Activated B cell treated with CpG ODN at 0.5 μM for 24 hours (primary cell): ENCODE measurements at regions not wholly inside any gene's neighbourhood (a gene's known extent, or its start where the extent isn't known, plus 50 kb on each side); places are given as distances from the start of the nearest gene placed in this dataset.

ENCODE experiments used
- ATAC-seq: fragments of 200-7000 bp; cut with Tn5 transposase; one replicate; pipeline ENCODE4 v1.10.0; 2021; ENCODE audit warnings: low read depth, mild to moderate bottlenecking, moderate library complexity
- CTCF ChIA-PET: fragments of 350-600 bp; sonication (Branson Sonifier 250); formaldehyde crosslinking; loops from one replicate; lab custom pipeline; 2021; ENCODE audit warnings: antibody characterized with exemption; lab: Charles Lee
- POLR2A ChIA-PET: fragments of 350-600 bp; sonication (Branson Sonifier 250); formaldehyde crosslinking; loops from one replicate; lab custom pipeline; 2021; ENCODE audit warnings: antibody characterized with exemption; lab: Charles Lee
- DNase-seq: peaks from one replicate; pipeline ENCODE4 v3.0.0; 2022
- H3K27ac Mint-ChIP-seq: one replicate; pipeline ENCODE4 v1.8.0; 2020; ENCODE audit warnings: mixed read lengths
- H3K27me3 Mint-ChIP-seq: one replicate; pipeline ENCODE4 v1.8.0; 2021; ENCODE audit warnings: mixed read lengths
- H3K36me3 Mint-ChIP-seq: one replicate; pipeline ENCODE4 v1.8.0; 2021; ENCODE audit warnings: low read depth, mixed read lengths
- H3K4me1 Mint-ChIP-seq: one replicate; pipeline ENCODE4 v1.8.0; 2021; ENCODE audit warnings: mixed read lengths
- H3K4me3 Mint-ChIP-seq: one replicate; pipeline ENCODE4 v1.8.0; 2020; ENCODE audit warnings: mild to moderate bottlenecking, mixed read lengths
- H3K9me3 Mint-ChIP-seq: one replicate; pipeline ENCODE4 v1.8.0; 2020; ENCODE audit warnings: mixed read lengths
- intact Hi-C: fragments of 100-400 bp; cut with micrococcal nuclease; formaldehyde crosslinking; loops from one replicate; pipeline ENCODE4 v1.15.1; 2024
- TF ChIP-seq, protein P1 (sequence below): fragments of 200-600 bp; IDR thresholded peaks from one replicate; pipeline ENCODE4 v1.8.0; 2022; ENCODE audit warnings: antibody characterized with exemption, mild to moderate bottlenecking

DNA sequence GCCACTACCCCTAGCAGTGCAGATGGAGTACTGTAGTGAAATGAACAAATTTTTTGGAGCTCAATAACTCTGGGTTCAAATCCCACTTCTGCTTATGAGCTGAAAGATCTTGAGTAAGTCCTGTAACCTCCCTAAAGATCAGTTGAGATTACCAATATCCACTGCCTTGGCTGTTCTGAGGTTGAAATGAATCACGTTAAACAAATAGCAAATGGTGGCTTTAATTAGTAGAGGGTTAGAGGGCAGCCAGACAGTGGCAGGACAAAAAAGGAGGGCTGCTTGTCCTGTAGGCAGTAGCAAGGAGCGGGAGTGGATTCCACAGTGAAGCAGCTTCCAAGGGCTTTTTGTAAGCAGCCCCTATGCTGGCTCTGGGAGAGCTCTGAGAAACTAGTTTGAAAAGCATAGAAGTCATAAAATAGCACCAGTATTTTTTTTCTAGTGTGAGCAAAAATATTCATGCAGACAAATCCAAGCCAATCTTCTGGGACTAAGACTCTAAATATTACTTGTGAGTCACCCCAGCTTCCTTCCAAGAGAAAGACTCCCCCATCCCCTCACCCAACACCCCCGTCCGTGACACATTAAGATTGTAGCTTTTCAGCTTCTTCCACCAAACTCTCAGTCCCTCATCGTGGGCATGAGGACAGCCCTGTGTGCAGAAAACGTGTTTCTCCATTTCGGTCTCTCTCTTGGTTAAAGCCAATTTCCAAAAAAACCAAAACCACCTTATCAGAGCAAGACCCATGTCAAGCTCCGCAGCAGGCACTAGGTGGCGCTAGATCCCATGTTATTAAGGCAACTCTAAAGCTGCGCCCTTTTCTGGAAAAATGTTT, 123.5 kb upstream of the LGALSL start:
- TF ChIP-seq, protein P1, sequence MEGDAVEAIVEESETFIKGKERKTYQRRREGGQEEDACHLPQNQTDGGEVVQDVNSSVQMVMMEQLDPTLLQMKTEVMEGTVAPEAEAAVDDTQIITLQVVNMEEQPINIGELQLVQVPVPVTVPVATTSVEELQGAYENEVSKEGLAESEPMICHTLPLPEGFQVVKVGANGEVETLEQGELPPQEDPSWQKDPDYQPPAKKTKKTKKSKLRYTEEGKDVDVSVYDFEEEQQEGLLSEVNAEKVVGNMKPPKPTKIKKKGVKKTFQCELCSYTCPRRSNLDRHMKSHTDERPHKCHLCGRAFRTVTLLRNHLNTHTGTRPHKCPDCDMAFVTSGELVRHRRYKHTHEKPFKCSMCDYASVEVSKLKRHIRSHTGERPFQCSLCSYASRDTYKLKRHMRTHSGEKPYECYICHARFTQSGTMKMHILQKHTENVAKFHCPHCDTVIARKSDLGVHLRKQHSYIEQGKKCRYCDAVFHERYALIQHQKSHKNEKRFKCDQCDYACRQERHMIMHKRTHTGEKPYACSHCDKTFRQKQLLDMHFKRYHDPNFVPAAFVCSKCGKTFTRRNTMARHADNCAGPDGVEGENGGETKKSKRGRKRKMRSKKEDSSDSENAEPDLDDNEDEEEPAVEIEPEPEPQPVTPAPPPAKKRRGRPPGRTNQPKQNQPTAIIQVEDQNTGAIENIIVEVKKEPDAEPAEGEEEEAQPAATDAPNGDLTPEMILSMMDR, result peak; percentile 45
- no peak for ATAC-seq
- Mint-ChIP-seq H3K27me3 (no peaks in the 10 kb centered on the region), H3K4me3 (peak overlapping the region; percentile 55), H3K36me3 (no peaks in the 10 kb centered on the region), H3K4me1 (peaks cover 47% of the 10 kb centered on the region), H3K9me3 (no peaks in the 10 kb centered on the region), H3K27ac (peak overlapping the region; percentile 10)
- DNase-seq, result peak; percentile 41
- ChIA-PET POLR2A (interaction anchor here (0.6 to 6.4 kb wide), 6 partner anchors 158 to 977 kb away, joined by 3 to 29 read pairs (median 4); partner anchors contain the start of gene AFTPH), CTCF (interaction anchor here (0.6 to 8.8 kb wide), 51 partner anchors 9 to 856 kb away, joined by 3 to 321 read pairs (median 4); partner anchors contain the start of gene AFTPH)
- intact Hi-C loops, result loop anchor here (1.0 to 5.0 kb wide), 7 partner anchors 158 to 1242 kb away; no protein-coding TSS in a partner anchor

DNA sequence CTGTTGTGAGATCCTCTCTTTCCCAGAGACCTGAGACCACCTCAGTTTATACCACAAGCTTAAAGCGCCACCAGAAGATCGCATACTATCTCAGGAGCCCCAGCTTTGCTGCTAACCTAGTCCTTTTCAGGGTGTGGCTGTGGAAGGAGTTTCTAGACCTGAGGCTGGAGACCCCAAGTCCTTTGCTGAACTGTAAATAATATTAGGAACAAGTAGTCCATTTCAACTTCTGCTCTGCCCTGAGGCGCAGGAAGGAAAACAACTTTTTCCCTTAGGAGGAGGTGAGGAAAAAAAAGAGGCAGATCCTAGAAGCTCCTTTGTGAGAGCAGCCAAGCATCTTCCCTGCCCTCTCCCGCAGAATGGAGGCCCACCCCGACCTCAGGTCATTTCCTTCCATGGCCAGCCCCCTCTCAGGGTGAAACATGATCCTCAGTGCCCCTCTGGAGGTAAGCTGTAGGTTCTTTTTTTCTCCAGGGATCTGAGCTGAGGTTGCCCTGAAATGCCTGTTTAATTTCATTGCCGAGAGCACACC, 122.8 kb upstream of the LGALSL start:
- Mint-ChIP-seq H3K36me3 (no peaks in the 10 kb centered on the region), H3K4me3 (no peak overlapping the region), H3K27ac (no peak overlapping the region), H3K9me3 (no peaks in the 10 kb centered on the region), H3K27me3 (no peaks in the 10 kb centered on the region), H3K4me1 (peaks cover 41% of the 10 kb centered on the region)
- ATAC-seq (no peak), DNase-seq (no peak)
- intact Hi-C loops, result loop anchor here (1.0 to 5.0 kb wide), 7 partner anchors 157 to 1242 kb away; no protein-coding TSS in a partner anchor
- ChIA-PET POLR2A (interaction anchor here (0.6 to 6.4 kb wide), 4 partner anchors 157 to 976 kb away, joined by 3 to 29 read pairs (median 4); no protein-coding TSS in a partner anchor), CTCF (interaction anchor here (0.6 to 8.8 kb wide), 49 partner anchors 8 to 856 kb away, joined by 3 to 321 read pairs (median 4); partner anchors contain the start of gene AFTPH)
- TF ChIP-seq, protein P1, result peak; percentile 3

DNA sequence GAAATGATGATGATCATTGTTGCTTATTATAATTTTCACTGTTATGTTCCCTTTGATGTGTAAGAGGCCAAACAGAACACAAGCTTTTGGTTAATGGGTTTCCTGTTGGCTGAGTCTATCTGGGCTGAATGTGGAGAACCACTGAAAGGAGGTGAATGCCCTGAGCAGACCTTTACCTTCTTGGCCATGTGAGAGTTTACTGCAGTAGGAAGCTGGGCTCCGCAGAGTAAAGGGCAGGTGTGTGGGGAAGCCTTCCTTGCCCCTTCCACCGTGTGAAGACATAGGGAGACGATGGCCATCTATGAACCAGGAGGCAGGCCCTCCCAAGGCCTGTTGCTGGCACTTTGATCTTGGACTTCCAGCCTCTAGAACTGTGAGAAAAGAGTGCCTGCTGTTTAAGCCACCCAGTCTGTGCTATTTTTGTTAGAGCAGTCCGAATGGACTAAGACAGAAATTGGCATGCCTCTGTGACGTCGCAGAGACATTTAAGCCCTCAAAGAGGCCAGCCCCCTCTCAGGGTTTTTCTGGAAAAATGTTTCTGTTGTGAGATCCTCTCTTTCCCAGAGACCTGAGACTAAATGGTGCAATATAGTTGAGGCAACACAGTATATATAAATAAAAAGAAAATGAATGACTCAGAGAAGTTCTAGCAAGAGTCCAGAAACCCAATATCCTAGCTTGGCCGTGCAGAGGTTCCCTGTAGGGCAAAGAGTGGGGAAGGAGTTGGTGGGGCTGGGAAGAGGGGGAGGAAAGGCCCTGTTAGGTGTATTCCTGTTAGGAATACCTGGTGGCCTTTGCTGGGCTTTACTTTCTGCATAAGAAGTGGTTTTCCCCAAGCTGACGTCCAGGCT, 121.9 kb upstream of the LGALSL start:
- intact Hi-C loops, result loop anchor here (1.0 to 5.0 kb wide), 7 partner anchors 156 to 1241 kb away; no protein-coding TSS in a partner anchor
- Mint-ChIP-seq H3K36me3 (no peaks in the 10 kb centered on the region), H3K4me1 (peaks cover 32% of the 10 kb centered on the region), H3K4me3 (no peak overlapping the region), H3K27me3 (no peaks in the 10 kb centered on the region), H3K27ac (no peak overlapping the region), H3K9me3 (no peaks in the 10 kb centered on the region)
- ATAC-seq (no peak), DNase-seq (no peak)
- TF ChIP-seq, protein P1, result no peak
- CTCF ChIA-PET, result interaction anchor here (0.8 to 8.8 kb wide), 20 partner anchors 28 to 855 kb away, joined by 3 to 321 read pairs (median 5); partner anchors contain the start of gene AFTPH
- POLR2A ChIA-PET, result no interaction called here

DNA sequence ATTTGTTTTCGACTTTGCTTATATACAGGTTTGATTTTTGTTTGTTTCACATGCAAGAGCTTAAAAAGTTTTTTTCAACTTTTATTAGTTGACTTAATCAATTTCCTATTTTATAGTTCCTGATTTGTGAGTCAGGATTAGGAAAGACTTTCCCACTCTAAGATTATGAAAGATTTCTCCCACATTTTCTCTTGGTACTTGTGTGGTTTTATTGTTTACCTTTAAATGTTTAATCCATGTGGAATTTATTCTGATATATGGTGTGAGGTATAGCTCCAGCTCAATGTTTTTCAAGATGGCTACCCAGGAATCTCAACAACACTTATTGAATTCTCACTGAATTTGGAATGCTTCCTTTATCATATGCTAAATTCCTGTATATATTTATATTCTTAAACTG, 117.8 kb upstream of the LGALSL start:
- ATAC-seq (no peak), DNase-seq (no peak)
- H3K4me3 Mint-ChIP-seq, result no peak overlapping the region
- TF ChIP-seq, protein P1, result no peak
- H3K27me3 Mint-ChIP-seq, result peaks cover 3% of the 10 kb centered on the region
- intact Hi-C loops, result no loop called here
- ChIA-PET CTCF (interaction anchor here (1.0 to 1.4 kb wide), 2 partner anchors 8 to 152 kb away, joined by 4 to 6 read pairs; no protein-coding TSS in a partner anchor), POLR2A (no interaction called here)
- no peaks in the 10 kb centered on the region for H3K9me3 Mint-ChIP-seq
- no peaks in the 10 kb centered on the region for H3K4me1 Mint-ChIP-seq
- H3K27ac Mint-ChIP-seq, result no peak overlapping the region
- H3K36me3 Mint-ChIP-seq, result no peaks in the 10 kb centered on the region
